HepG2 (cell line): ENCODE measurements at regions not wholly inside any gene's neighbourhood (a gene's known extent, or its start where the extent isn't known, plus 50 kb on each side); places are given as distances from the start of the nearest gene placed in this dataset.

Experiments used
- ATAC-seq: fragments of 200-7000 bp; cut with Tn5 transposase; 3 replicates; pipeline ENCODE4 v1.9.1; 2020; ENCODE audit warnings: mild to moderate bottlenecking, moderate library complexity
- BruUV-seq: library from RNA; stranded (reverse); fragments of 400-500 nt; replicated peaks from 2 replicates; lab custom pipeline; 2021; lab: Mats Ljungman, UMichigan
- CTCF ChIA-PET: fragments of 300-600 bp; formaldehyde crosslinking; extraction: SDS; loops from one replicate; lab custom pipeline; 2021; ENCODE audit warnings: low total read pairs, inconsistent platforms, low intra/inter-chr PET ratio; lab: Yijun Ruan, JAX
- POLR2A ChIA-PET: fragments of 350-600 bp; sonication (Branson Sonifier 250); formaldehyde crosslinking; loops from one replicate; lab custom pipeline; 2020; ENCODE audit warnings: antibody characterized with exemption, inconsistent platforms; lab: Yijun Ruan, JAX
- DNase-seq: peaks from one replicate; pipeline ENCODE4 v3.0.0-alpha.2; 2015; ENCODE audit warnings: low spot score
- FAIRE-seq: peaks from 3 replicates; lab custom pipeline; 2011; peaks lifted over from hg19 to GRCh38; lab: Jason Lieb, UNC
- H2AFZ ChIP-seq: one replicate; pipeline ENCODE4 v1.6.1; 2011; ENCODE audit warnings: low read length, inconsistent platforms
- H3K27ac ChIP-seq: fragments of 300-600 bp; 3 replicates; pipeline ENCODE4 v1.8.0; 2011; ENCODE audit warnings: mixed run types, mild to moderate bottlenecking, mixed read lengths, low read length, inconsistent platforms; ENCODE audit not compliant: insufficient read depth; ENCODE audit errors: extremely low read length
- H3K27me3 ChIP-seq, 2 experiments: fragments of 200-600 bp in 1 of 2; 2 replicates in 1 of 2; 3 replicates in 1 of 2; pipeline versions ENCODE4 v1.6.0 to v1.8.0; 2011; ENCODE audit warnings: low read length in 2 of 2, mild to moderate bottlenecking in 2 of 2, moderate library complexity in 2 of 2, inconsistent platforms in 1 of 2; ENCODE audit not compliant: insufficient read depth in 2 of 2, control insufficient read depth in 1 of 2
- H3K36me3 ChIP-seq, 2 experiments: fragments of 200-600 bp in 1 of 2; replicated peaks in 1 of 2; 2 replicates in 1 of 2; 3 replicates in 1 of 2; pipeline versions ENCODE4 v1.5.1 to v1.8.0; 2011; ENCODE audit warnings: low read length in 2 of 2, inconsistent platforms in 1 of 2; ENCODE audit not compliant: insufficient read depth in 2 of 2, control insufficient read depth in 1 of 2
- H3K4me1 ChIP-seq: 2 replicates; pipeline ENCODE4 v1.5.1; 2012; ENCODE audit warnings: low read length, inconsistent platforms; ENCODE audit not compliant: insufficient read depth
- H3K4me2 ChIP-seq: 2 replicates; pipeline ENCODE4 v1.6.0; 2011; ENCODE audit warnings: low read depth, low read length, inconsistent platforms
- H3K4me3 ChIP-seq, 3 experiments: fragments of 200-600 bp in 1 of 3; sonication (generic), shearing (Covaris generic) in 1 of 3; replicated peaks in 1 of 3; 2 replicates each; pipeline ENCODE4 v1.5.1; 2011 to 2016; ENCODE audit warnings: low read length in 3 of 3, inconsistent platforms in 2 of 3, low read depth in 2 of 3, mild to moderate bottlenecking in 2 of 3, control low read depth in 1 of 3, mixed read lengths in 1 of 3; ENCODE audit not compliant: insufficient read depth in 1 of 3
- H3K79me2 ChIP-seq: one replicate; pipeline ENCODE4 v1.6.1; 2011; ENCODE audit warnings: low read length, inconsistent platforms; ENCODE audit not compliant: insufficient read depth
- H3K9ac ChIP-seq: 2 replicates; pipeline ENCODE4 v1.6.0; 2011; ENCODE audit warnings: mild to moderate bottlenecking, low read depth, low read length, inconsistent platforms; ENCODE audit not compliant: insufficient read depth
- H3K9me3 ChIP-seq: 2 replicates; pipeline ENCODE4 v1.5.1; 2012; ENCODE audit warnings: mild to moderate bottlenecking, low read length
- H4K20me1 ChIP-seq: 2 replicates; pipeline ENCODE4 v1.6.0; 2011; ENCODE audit warnings: inconsistent platforms, mild to moderate bottlenecking, low read length, moderate library complexity; ENCODE audit not compliant: insufficient read depth
- ARID5B ChIP-seq: IDR thresholded peaks from 2 replicates; pipeline ENCODE4 v1.4.0; 2020; ENCODE audit warnings: mild to moderate bottlenecking, missing genetic modification reagents
- DPF2 ChIP-seq: sonication (generic); formaldehyde crosslinking; IDR thresholded peaks from 2 replicates; pipeline ENCODE4 v1.4.0; 2020; ENCODE audit warnings: mild to moderate bottlenecking, low read depth, missing genetic modification reagents, borderline replicate concordance
- GABPB1 ChIP-seq: IDR thresholded peaks from 2 replicates; pipeline ENCODE4 v1.6.1; 2016; ENCODE audit warnings: mild to moderate bottlenecking, missing genetic modification reagents, moderate library complexity, missing compliant biosample characterization
- HDAC2 ChIP-seq: sonication (generic); formaldehyde crosslinking; IDR thresholded peaks from 2 replicates; pipeline ENCODE4 v1.4.0; 2020; ENCODE audit warnings: missing genetic modification reagents
- PAWR ChIP-seq: sonication (generic); formaldehyde crosslinking; IDR thresholded peaks from 2 replicates; pipeline ENCODE4 v1.4.0; 2020; ENCODE audit warnings: missing genetic modification reagents, mild to moderate bottlenecking, borderline replicate concordance
- SAFB2 ChIP-seq: sonication (generic); formaldehyde crosslinking; IDR thresholded peaks from 2 replicates; pipeline ENCODE4 v1.5.1; 2020; ENCODE audit warnings: missing genetic modification reagents, low read depth, mild to moderate bottlenecking, borderline replicate concordance
- ZBTB1 ChIP-seq: sonication (generic); formaldehyde crosslinking; IDR thresholded peaks from 2 replicates; pipeline ENCODE4 v1.4.0; 2020; ENCODE audit warnings: missing genetic modification reagents, borderline replicate concordance
- ZBTB25 ChIP-seq: IDR thresholded peaks from 2 replicates; pipeline ENCODE4 v1.6.1; 2018; ENCODE audit warnings: missing genetic modification reagents
- ZFP82 ChIP-seq: sonication (generic); formaldehyde crosslinking; IDR thresholded peaks from 2 replicates; pipeline ENCODE4 v1.5.1; 2020; ENCODE audit warnings: mild to moderate bottlenecking, missing genetic modification reagents, borderline replicate concordance
- ZNF282 ChIP-seq: fragments of 450-650 bp; IDR thresholded peaks from 2 replicates; pipeline ENCODE4 v1.6.1; 2018; ENCODE audit not compliant: partially characterized antibody
- ZNF317 ChIP-seq: sonication (generic); formaldehyde crosslinking; IDR thresholded peaks from 2 replicates; pipeline ENCODE4 v1.5.0; 2020; ENCODE audit warnings: mild to moderate bottlenecking, missing genetic modification reagents
- ZSCAN12 ChIP-seq: sonication (generic); formaldehyde crosslinking; IDR thresholded peaks from 2 replicates; pipeline ENCODE4 v1.9.0; 2021; ENCODE audit warnings: mild to moderate bottlenecking, missing genetic modification reagents
- WGBS: methylation state at CpG from one replicate; pipeline ENCODE4 v1.1.6; 2017; ENCODE audit warnings: low lambda C conversion rate; 5-methylcytosine and 5-hydroxymethylcytosine counted together
- in situ Hi-C: cut with HindIII; loops from 2 replicates; pipeline ENCODE4 v1.10.0; 2017; ENCODE audit warnings: low pct_unique_long_range_greater_than_20kb; ENCODE audit not compliant: extremely low pct_ligation_motif_present
- intact Hi-C: fragments of 100-400 bp; cut with micrococcal nuclease; formaldehyde crosslinking; loops from one replicate; pipeline ENCODE4 v1.10.0; 2022; ENCODE audit not compliant: unreplicated experiment
- TF ChIP-seq, protein P1 (sequence below): sonication (generic); formaldehyde crosslinking; IDR thresholded peaks from 2 replicates; pipeline ENCODE4 v1.4.0; 2020; ENCODE audit warnings: missing genetic modification reagents

DNA sequence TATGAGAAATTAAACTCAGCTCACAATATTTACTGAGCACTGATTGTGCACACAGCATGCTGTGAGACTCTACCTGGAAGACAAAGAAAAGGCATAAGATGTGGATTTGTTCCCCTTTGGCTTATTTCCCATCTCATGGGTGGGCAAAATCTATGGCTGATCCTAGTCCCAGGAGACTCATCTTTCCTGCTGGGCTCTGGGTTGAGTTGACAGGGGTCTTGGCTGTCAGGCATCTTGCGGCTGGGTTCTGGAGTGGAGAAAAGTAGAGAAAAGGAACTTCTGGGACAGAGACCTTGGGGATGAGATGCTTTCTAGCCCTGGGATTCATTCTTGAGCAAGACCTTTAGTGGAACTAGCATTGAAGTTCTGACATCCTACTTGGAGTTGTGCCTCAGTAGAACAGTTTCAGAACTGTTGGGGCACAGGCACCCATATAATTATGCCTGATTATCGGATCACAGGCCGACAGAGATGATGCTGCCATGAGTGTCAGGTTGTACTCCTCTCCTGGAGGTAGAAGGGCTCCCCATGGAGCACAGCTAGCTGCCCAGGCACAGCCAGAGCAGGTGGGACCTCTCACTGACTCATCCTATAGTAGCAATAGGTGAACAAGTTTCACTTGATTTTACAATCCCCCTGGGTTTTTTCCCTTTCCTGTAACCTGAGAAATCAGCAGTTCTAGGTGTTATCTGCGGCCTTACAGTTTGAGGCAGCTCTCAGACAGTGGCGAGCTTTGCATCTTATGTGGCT, 260.9 kb downstream of the CYRIA start:
- in situ Hi-C loops (no loop called here), intact Hi-C loops (no loop called here)
- ChIA-PET CTCF (no interaction called here), POLR2A (no interaction called here)
- H3K4me2 ChIP-seq, result no peak overlapping the region
- no peak for TF ChIP-seq ZSCAN12
- TF ChIP-seq ZNF282, result no peak
- H3K9me3 ChIP-seq, result no peaks in the 10 kb centered on the region
- H3K27ac ChIP-seq, result no peak overlapping the region
- ATAC-seq (no peak), FAIRE-seq (no peak), DNase-seq (no peak)
- no peak overlapping the region for H2AFZ ChIP-seq
- no peaks in the 10 kb centered on the region for H3K4me1 ChIP-seq
- H4K20me1 ChIP-seq, result no peaks in the 10 kb centered on the region
- no peaks in the 10 kb centered on the region for H3K27me3 ChIP-seq
- H3K4me3 ChIP-seq, result no peak overlapping the region
- no peaks in the 10 kb centered on the region for H3K36me3 ChIP-seq
- no TSS peak for BruUV-seq
- H3K79me2 ChIP-seq, result no peaks in the 10 kb centered on the region
- 48% methylated on average over 4 of the region's 5 CpGs for WGBS
- no peak overlapping the region for H3K9ac ChIP-seq

- no peak overlapping the region for H2AFZ ChIP-seq
- H3K4me1 ChIP-seq, result no peaks in the 10 kb centered on the region
- H3K27me3 ChIP-seq, result no peaks in the 10 kb centered on the region
- H3K79me2 ChIP-seq, result no peaks in the 10 kb centered on the region
- WGBS, result 47% methylated on average over 3 of the region's 3 CpGs
- no peak overlapping the region for H3K4me3 ChIP-seq
- H3K4me2 ChIP-seq, result no peak overlapping the region
- no peak for FAIRE-seq
- no peak for ATAC-seq
- H3K27ac ChIP-seq, result no peak overlapping the region
- intact Hi-C loops, result no loop called here
- H3K9me3 ChIP-seq, result no peaks in the 10 kb centered on the region
- no peak for DNase-seq
- ChIA-PET CTCF (no interaction called here), POLR2A (no interaction called here)
- no TSS peak for BruUV-seq
- in situ Hi-C loops, result no loop called here
- no peaks in the 10 kb centered on the region for H3K36me3 ChIP-seq
- H4K20me1 ChIP-seq, result no peaks in the 10 kb centered on the region
- no peak overlapping the region for H3K9ac ChIP-seq
- no peak for TF ChIP-seq ZFP82 (CRISPR knock-in tag)
- no peak for TF ChIP-seq ZBTB25 (CRISPR knock-in tag)
- no peak for TF ChIP-seq ARID5B (CRISPR knock-in tag)
- TF ChIP-seq HDAC2 (CRISPR knock-in tag), result no peak
- no peak for TF ChIP-seq ZNF317 (CRISPR knock-in tag)
- TF ChIP-seq SAFB2 (CRISPR knock-in tag), result no peak
- TF ChIP-seq ZBTB1, result no peak
- no peak for TF ChIP-seq GABPB1 (CRISPR knock-in tag)
- TF ChIP-seq, protein P1, sequence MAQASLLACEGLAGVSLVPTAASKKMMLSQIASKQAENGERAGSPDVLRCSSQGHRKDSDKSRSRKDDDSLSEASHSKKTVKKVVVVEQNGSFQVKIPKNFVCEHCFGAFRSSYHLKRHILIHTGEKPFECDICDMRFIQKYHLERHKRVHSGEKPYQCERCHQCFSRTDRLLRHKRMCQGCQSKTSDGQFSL (CRISPR knock-in tag), result no peak
- no peak for TF ChIP-seq PAWR
- no peak for TF ChIP-seq DPF2
Observed at GRCh38 chr2:16404146-16404545, 261.5 kb downstream of the CYRIA start.
